IPS-NIHi11 (cell line): ENCODE measurements at regions not wholly inside any gene's neighbourhood (a gene's known extent, or its start where the extent isn't known, plus 50 kb on each side); places are given as distances from the start of the nearest gene placed in this dataset.
"Not testable (repeated sequence)": the region's sequence is repeated elsewhere in the genome, so short reads cannot be mapped to it uniquely, and the experiment has no call there.

Experiments used
- DNase-seq: peaks from one replicate; pipeline ENCODE4 v3.0.0; 2012; ENCODE audit warnings: mixed read lengths, low spot score

GRCh38 chr6:6091608-6092002 is 84.9 kb upstream of the NRN1 start:
- DNase-seq: no peak

- DNase-seq: no peak
These were observed 84.3 kb upstream of the NRN1 start for GRCh38 chr6:6090861-6091607.

GRCh38 chr6:6085928-6086668 is 79.4 kb upstream of the NRN1 start:
- DNase-seq: no peak

GRCh38 chr6:6080975-6081374 is 74.2 kb upstream of the NRN1 start:
- DNase-seq: no peak

GRCh38 chr6:6074190-6074589 is 67.5 kb upstream of the NRN1 start:
- no peak for DNase-seq

DNA sequence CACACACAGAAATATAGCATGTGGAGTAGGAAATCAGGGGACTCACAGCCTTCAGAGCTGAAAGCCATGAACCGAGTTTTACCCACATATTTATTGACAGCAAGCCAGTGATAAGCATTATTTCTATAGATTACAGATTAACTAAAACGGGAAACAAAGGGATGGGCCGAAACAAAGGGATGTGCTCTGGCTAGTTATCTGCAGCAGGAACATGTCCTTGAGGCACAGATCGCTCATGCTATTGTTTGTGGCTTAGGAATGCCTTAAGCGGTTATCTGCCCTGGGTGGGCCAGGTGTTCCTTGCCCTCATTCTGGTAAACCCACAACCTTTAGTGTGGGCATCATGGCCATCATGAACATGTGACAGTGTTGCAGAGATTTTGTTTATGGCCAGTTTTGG is 61.4 kb upstream of the NRN1 start:
- DNase-seq: not testable (repeated sequence)

DNA sequence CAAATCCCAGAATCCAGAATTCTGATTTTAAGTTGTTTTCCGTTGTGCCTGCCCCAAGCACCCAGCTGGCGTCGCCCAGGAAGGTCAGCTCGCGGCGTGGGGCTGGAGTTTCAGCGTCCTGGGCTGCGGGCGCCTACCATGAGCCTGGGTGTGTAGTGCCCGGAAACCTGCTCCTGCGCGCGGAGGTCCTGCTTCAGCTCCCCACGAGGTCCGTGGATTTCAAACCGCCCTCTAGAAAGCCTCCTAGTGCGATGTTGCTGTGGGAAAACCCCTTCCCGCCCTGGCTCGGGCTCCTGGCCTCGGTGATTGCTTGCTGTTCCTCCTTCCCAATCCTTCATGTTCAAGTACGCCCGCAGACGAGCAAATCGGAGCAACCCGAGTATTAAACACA is 51.3 kb upstream of the NRN1 start:
- DNase-seq: no peak

DNA sequence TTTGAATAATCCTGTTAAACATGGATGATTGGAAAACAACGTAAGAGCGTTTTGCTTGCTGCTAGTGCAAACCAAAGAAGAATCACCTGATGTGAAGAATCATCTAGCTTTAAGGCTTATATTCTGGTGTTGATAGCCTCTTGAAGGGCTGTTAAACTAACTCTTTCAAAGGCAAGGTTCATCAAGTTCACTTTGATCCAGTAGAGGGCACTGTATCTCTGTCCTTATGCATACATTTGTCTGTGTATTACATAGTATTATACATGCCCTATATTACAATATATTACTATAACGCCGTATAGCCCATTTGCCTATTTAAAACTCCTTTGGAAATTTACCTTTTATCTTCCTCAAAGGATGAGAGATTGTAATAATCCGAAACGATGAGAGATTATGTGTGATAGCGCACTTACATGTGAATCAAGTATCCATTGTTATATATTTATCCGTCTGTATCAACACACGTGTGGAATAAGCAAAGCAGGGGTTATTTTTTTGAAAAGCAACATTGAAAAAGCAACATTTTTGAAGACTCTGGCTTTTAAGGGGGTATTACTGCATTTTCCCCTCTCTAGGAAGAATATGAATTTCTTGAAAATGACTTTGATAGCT is 50.8 kb upstream of the NRN1 start:
- DNase-seq: peak; percentile 55
